ENCODE measurements at regions not wholly inside any gene's neighbourhood (a gene's known extent, or its start where the extent isn't known, plus 50 kb on each side); places are given as distances from the start of the nearest gene placed in this dataset.

DNA sequence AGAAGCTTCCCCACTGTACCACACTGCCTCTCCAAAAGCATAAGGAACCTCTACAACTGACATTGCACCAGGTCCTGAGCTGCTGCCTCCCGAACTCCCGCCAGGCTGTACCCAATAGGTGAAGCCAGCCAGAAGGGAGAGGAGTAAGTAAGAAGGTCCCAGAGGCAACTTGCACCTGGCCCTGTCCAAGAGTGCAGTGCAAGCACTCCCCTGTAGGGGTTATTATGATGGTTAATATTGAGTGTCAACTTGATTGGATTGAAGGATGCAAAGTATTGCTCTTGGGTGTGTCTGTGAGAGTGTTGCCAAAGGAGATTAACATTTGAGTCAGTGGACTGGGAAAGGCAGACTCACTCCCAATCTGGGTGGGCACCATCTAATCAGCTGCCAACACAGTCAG lies 879.3 kb upstream of the SLIT2 start:
- no TSS peak for BruUV-seq (replicated peaks)
- peaks cover 3% of the 10 kb centered on the region for H3K9me1 ChIP-seq (replicated peaks; ENCODE audit: control insufficient read depth, extremely low read depth, insufficient read depth, low read length)
- no peak overlapping the region for H3K27ac ChIP-seq (ENCODE audit: insufficient read depth, low read depth, low read length)
- H3K9ac ChIP-seq (replicated peaks; ENCODE audit: extremely low read depth, insufficient read depth, low read length): no peak overlapping the region
- dilution Hi-C loops (cut with MboI; ENCODE audit: extremely low pct_ligation_motif_present, low sequenced_read_pairs): no loop called here
- H3K4me1 ChIP-seq (ENCODE audit: control insufficient read depth, extremely low read depth, insufficient read depth, low read length): no peaks in the 10 kb centered on the region
- H3K4me3 ChIP-seq (replicated peaks in 1 of 3; ENCODE audit: insufficient read depth in 1 of 3, low read depth in 1 of 3, low read length in 3 of 3): no peak overlapping the region
- no peak for TF ChIP-seq MYC (IDR thresholded peaks at IDR 0.05; ENCODE audit: low read depth, low read length)
- no peak for TF ChIP-seq CTCF (IDR thresholded peaks at IDR 0.05; ENCODE audit: extremely low read depth in 1 of 2, insufficient read depth in 1 of 2, low read depth in 1 of 2, low read length in 2 of 2)
- no peak for TF ChIP-seq POLR2A (IDR thresholded peaks at IDR 0.05; ENCODE audit: low read depth, low read length)
- TF ChIP-seq EZH2 (IDR thresholded peaks at IDR 0.05; ENCODE audit: borderline replicate concordance, low read depth, low read length, severe bottlenecking): no peak
- no peak for TF ChIP-seq FOS (IDR thresholded peaks at IDR 0.05; ENCODE audit: borderline replicate concordance, insufficient read depth, low read length)
- TF ChIP-seq JUN (IDR thresholded peaks at IDR 0.05; ENCODE audit: borderline replicate concordance, insufficient read depth, insufficient read length, low read depth): no peak
- TF ChIP-seq GATA2 (IDR thresholded peaks at IDR 0.05; ENCODE audit: insufficient read depth, insufficient read length, low read depth, low read length): no peak
- no peak for TF ChIP-seq POLR2AphosphoS5 (IDR thresholded peaks at IDR 0.05; ENCODE audit: insufficient read depth, low read depth, low read length)
- no peak for TF ChIP-seq MAX (IDR thresholded peaks at IDR 0.05; ENCODE audit: insufficient read depth, insufficient read length)
- POLR2A ChIA-PET: no interaction called here
- DNase-seq (ENCODE audit: low read depth, low spot score) (no peak), FAIRE-seq (no peak)
- H4K20me1 ChIP-seq (replicated peaks; ENCODE audit: control insufficient read depth, extremely low read depth, insufficient read depth, low read length): no peaks in the 10 kb centered on the region
- no peaks in the 10 kb centered on the region for H3K9me3 ChIP-seq (replicated peaks; ENCODE audit: control insufficient read depth, insufficient read depth, low read length)
- H3K4me2 ChIP-seq (ENCODE audit: insufficient read depth, low read length): no peak overlapping the region
- no peaks in the 10 kb centered on the region for H3K36me3 ChIP-seq (ENCODE audit: control insufficient read depth in 2 of 2, extremely low read depth in 1 of 2, insufficient read depth in 2 of 2, low read length in 2 of 2)
- CTCF ChIA-PET: no interaction called here
- H3K79me2 ChIP-seq (ENCODE audit: control insufficient read depth, insufficient read depth, low read length): no peaks in the 10 kb centered on the region
- H2AFZ ChIP-seq (ENCODE audit: low read depth, low read length): no peak overlapping the region
- intact Hi-C loops (cut with micrococcal nuclease): no loop called here
- H3K27me3 ChIP-seq (ENCODE audit: control insufficient read depth in 2 of 2, insufficient read depth in 2 of 2, low read length in 2 of 2): no peaks in the 10 kb centered on the region

Measured in endothelial cell of umbilical vein (primary cell).